Activated CD4-positive, alpha-beta T cell treated with anti-CD3 and anti-CD28 coated beads, Interleukin-2, amount 50 U/mL, for 4 hours (primary cell): ENCODE measurements at regions not wholly inside any gene's neighbourhood (a gene's known extent, or its start where the extent isn't known, plus 50 kb on each side); places are given as distances from the start of the nearest gene placed in this dataset.
"Not testable (repeated sequence)": the region's sequence is repeated elsewhere in the genome, so short reads cannot be mapped to it uniquely, and the experiment has no call there.

Source experiments
- DNase-seq, 2 experiments: peaks; one replicate each; pipeline ENCODE4 v3.0.0-alpha.2; 2020

DNA sequence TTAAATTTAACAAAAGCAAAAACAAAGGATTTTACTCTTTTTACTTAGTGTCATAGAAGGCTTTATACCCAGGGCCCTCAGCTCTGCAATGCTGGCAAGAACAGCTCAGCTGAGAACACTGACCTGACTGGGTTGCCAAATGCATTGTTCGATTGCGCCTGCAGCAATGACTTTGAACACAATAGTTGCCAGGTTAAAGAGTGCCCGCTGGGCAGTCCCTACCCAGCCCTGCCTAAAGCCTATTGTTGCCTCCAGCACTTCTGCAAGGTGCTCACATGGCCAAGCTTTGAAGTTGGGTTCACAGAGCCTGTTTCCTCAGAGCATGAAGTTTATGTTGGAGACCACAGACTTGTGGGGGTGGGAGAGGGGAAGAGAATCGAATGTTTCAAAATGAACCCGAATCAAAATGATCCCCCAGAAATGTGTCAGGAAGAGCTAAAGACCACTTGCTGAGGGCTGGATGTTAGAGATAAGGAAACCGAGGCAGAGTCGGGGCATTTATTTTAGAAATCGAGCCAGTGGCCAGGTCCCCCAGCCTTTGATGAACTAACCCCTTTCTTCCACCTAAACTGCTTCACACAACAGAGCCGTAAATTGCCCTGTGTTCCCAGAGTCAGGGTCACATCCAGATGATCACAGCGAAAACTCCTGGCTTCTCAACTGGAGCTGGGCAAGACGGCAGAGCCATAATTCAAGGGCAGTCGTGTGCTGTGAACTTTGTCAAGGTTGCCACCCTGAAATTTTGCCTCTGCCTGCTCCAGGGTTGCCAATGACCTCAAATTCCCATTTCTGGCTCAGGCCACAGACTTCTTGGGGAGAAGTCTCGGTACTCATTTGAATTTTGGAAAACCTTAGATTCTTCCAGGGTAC lies 55.0 kb downstream of the FOXA2 start:
- no peak for DNase-seq

DNA sequence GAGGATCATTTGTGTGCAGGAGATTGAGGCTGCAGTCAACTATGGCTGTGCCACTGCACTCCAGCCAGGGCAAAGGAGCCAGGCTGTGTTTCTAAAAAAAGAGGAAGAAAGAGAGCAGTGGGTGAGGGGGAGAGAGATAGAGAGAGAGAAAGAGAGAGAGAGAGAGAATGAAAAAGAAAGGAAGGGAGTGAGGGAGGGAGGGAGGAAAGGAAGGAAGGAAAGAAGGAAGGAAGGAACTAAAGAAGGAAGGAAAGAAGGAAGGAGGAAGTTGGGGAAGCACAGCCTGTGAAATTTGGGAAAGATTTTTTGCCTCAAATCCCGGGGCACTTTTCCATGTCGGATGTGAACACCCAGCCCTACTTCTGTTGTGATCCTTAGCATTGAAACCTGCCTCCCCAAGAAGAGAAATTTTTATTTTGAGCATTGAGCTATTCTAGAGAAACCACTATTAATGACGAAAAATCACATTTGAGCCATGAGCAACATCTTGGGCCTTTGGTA lies 57.8 kb downstream of the FOXA2 start:
- no peak for DNase-seq

DNA sequence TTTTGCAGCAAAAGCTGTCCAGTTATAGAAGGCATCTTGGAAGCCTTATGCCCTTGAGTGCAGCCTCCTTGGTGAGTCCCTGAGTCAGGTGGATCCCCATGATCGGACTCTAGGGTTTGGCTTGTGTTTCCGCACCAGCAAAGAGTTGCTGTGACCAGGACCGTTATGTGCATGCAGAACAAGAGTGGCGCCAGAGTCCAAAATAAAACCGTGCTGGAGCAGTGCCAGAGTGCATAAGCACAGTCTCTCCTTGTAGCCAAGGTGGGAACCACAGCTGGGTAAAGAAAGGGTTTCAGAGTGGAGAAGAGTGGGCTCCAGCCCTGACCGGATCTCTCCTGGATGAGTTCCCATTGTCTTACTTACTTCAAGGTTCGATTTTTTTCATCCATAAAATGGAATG lies 58.6 kb downstream of the FOXA2 start:
- no peak for DNase-seq

DNA sequence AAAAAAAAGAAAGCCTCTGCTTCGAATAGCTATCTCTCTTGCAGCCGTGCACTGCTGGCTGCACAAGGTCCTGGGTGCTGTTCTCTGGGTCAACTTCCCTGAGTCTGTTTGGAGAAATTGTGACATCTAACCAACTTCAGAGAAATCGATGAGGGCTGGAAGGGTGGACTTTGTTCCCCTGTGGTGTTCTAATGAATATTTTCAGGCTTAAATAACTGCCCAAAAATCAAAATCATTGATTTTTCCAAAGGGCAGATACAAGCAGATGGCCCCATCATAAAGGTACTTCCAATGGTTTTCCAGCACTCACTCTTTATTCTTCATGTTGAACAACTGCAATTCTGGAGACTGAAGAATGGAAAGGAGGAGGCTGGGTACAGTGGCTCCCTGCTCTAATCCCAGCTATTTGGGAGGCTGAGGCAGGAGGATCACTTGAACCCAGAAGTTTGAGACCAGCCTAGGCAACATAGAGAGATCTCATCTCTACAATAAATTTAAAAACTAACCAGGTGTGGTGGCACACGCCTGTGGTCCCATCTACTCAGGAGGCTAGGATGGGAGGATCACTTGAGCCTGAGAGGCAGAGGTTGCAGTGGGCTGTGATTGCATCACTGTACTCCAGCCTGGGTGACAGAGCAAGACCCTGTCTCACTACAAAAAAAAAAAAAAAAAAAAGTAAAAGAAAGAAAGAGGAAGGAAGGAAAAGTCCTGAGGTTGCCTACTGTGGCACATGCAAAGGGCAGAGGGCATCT lies 59.1 kb downstream of the FOXA2 start:
- no peak for DNase-seq

DNA sequence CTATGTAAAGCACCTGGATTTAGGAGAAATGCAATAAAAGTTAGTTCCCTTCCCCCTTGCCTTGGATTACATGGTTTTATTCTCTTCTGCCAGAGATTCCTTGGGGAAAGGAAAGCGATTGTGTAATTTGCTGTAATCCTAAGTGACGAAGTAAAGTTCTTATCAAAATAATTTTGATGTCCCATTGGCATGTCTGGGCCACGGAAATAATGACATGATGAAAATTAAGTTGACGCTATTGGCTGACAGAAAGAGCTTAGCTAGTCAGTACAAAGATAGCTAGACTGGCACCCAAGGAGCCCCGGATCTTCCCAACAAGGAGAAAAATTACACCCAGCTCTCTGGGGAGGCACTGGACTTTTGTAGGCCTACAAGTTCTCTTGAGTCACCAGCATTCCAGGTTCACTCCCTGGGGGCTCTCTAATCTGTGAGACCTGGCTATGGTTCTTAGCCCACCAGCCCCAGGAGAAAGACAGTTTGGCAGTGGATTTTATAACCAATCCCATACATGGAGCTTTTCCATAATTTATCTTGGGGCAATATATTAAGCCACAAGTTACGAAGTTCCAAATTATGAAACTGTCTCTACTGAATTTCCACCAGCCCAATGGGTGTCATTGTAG lies 59.9 kb downstream of the FOXA2 start:
- DNase-seq = no peak

DNA sequence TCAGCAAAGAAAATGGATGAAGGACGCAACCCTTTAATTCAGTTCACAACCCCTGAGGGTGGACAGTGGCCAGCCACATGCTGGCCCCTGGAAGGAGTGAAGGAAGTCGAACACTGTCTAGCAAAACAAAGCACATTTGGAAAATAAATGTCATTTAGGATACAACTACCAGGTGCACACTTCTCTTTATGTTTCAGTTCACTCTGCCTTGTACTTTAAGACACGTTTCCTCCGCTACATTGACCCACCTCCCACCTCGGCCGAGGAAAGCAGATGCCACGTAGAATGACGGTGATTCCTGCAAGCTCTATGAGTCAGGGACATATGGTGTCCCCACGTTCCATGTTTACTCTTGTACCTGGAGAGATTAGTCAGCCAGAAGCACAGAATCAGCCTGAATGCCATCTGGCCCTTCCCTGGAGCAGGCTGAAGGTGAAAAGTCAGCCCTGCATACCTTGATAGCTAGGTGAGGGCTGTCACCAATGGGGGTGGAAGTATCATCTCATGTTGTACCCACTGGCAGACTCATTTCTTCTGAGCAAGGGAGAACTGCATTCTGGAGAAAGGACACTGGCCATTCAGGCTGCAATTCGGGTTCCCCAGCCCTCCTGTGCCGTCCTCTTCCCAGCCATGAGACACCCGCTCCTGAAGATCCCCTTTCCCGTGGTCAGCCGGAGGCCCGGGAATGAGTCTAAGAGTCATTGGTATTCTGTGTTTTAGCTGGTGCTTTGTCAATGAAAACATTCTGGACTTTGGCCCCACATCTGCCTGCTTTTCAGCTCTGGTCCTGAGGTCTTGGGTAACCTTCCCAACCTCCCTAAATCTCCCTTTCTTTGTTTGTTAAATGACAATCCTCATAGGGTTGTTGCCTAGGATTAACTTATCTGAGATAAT lies 60.6 kb downstream of the FOXA2 start:
- no peak for DNase-seq

DNA sequence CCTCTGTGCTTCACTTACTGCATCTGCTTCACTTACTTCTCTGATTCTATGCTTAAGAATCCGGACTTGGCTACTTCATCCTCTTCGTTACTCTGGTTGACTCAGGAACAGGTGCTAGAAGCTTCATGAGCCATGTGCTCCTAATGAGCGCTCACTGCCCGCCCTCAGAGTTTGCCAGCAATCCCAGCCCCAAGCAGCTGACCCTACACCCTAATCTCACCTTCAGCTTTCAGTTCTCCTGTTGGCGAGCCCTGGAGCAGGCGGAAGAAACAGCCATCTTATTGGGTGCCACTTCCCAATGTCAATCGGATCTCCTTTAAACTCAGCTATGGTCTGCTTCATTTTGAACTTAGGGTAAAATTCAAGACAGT lies 61.3 kb downstream of the FOXA2 start:
- DNase-seq = no peak

DNA sequence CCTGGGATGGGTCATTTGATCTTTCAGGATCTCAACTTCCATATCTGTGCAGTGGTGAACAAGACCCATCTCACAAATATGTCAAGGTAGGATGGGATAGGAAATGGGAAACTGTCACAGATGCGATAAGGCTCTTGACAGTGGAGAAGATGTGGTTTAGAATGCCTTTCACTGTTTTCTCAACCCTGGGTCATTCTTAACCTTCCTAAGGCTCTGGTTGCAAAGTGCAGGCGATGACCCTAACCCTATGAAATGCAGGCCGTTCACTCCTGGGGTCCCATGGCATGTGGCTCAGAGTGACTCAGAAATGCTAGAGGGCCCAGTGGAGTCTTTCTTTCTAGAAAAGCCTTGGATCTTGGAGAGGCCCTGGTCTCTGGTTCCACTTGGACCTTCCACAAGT lies 61.7 kb downstream of the FOXA2 start:
- no peak for DNase-seq

DNA sequence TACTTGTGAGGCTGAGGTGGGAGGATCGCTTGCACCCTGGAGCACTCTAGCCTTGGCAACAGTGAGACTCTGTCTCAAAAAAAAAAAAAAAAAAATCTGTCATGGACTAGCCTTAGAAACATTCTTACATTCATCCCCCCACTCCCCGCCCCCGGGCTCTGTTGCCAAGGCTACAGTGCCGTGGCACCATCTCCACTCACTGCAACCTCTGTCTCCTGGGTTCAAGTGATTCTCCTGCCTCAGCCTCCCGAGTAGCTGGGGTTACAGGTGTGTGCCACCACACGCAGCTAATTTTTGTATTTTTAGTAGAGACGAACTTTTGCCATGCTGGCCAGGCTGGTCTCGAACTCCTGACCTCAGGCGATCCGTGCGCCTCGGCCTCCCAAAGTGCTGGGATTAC lies 62.4 kb downstream of the FOXA2 start:
- not testable (repeated sequence) for DNase-seq

DNA sequence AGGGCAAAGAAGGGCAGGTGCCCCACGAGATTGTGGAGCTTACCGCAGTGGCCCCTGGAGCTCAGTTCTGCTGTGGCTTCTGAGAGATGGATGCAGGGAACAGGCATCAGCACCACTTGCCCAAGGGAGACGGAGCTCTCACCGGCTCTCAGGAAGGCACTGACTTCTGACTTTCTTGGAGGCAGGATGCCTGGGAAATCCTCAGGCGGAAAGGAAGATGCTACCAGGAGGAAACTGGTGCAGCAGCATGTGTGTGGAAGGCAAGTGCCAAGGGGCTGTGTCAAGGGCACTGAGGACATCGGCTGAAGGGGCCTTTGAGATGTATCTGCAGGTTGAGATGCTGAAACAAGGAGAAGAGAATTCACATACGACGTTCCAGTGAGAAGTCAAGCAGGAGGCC lies 64.0 kb downstream of the FOXA2 start:
- no peak for DNase-seq

DNA sequence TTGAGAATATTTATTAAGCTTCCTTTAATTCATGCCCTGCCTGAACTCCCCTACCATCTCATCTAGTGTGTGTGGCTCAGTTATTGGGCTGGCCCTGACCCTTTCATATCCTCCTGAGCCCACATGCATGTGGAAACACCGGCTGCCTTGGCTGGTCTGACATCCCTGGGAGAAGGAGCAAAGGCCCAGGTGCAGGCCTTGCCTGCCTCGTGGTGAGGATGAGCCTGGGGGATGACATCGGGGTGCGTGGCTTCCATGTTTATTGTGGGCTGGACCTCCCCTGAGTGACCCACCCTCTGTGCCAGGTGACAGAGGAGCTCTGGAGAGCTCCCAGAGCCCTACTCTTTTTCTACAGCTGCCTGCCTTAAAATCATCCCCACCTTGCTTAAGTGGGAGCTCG lies 69.1 kb downstream of the FOXA2 start:
- DNase-seq = no peak

DNA sequence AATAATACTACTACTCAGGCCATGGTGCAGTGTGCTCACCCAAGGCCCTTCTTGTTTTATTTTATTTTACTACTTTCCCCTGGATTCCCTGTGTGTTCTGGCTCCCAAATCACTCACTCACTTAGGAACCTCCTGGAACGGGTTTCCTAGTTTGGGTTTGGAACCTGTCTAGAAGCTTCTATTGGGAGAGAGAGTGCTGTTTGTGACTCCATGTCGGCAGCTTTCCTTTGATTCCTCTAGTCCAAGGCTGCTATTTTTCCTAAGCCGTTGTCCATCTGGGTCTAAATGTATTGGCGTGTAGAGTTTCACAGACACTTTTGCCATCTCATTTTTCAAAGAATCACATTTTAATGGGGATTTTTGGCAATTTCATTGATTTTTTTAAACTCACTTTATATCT lies 70.8 kb downstream of the FOXA2 start:
- no peak for DNase-seq

DNA sequence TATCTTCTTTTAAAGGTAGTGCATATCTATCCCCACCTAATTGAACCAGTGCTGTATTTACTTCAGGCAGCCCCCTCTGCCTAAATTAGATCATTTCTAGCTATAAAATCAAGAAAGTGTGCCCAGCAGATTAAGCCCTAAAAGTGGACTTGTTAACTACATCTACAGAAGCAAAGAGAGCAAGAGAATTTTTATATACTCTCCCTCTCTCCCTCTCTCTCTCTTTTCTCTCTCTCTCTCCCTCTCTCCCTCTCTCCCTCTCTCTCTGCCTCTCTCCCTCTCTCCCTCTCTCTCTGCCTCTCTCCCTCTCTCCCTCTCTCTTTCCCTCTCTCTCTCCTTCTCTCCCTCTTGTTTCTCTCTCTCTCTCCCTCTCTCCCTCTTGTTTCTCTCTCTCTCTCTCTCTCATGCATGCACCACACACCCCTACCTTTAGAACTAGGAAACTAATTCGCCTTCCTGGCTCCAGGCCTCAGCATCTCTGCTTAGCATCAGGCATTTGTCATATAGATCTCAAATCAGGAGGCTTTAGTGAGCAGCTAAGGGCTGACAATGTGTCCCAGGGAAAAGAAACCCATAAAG lies 71.4 kb downstream of the FOXA2 start:
- DNase-seq = no peak

DNA sequence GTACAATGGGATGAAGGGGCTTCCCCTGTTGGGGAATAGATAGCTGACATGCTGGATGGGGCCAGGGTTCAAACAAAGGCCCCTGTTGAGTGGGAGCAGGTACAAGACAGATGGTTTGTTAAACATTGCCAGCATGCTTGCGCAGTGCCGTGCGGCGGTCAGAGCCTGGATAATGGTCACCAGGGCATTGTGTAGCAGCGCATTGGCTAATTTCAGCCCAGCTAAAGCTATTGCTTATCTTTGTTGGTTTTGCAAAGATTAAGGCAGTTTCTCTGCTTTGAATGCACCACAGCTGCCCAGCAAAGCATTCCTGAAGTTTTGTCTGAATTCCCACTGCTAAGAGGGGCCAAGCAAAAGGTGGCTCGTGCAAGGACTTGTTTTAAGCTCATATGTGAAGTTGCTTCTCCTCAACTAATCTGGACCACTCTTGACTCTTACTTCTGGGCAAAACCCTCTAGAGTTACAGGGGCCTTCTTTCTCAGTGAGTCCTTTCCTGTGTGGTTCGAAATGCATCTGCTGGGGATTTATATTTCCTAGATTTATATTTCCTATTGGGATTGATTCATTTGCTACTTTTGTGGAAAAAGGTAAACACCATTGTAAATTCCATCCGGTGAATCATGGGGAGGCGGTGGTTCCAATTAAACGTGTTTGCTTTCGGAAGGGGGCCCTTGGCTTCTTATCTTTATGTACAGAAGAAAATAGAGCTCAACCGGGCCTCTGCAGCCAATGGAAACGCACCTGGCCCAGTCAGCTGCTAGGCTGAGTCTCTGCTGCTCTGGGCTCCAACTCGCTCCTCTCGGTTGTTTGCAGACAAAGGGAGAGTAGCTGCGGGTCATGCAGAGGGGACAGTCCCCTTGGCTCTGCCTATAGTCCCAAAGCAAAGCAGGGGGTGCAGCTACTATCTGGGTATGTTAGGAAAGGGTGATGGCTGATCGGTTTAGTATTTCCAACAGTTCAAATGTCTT lies 72.1 kb downstream of the FOXA2 start:
- DNase-seq = no peak

DNA sequence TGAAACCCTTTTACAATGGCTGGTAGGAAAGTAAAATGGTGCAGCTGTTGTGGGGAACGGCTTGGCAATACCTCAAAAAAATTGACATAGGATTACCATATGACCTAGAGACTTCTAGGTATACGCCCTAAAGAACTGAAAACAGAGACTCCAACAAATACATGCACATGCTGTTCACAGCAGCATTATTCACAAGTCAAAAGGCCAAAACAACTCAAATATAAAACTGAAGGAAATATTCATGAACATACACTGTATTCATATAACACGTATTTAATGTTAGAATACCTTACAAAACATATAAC lies 74.6 kb downstream of the FOXA2 start:
- DNase-seq = no peak

DNA sequence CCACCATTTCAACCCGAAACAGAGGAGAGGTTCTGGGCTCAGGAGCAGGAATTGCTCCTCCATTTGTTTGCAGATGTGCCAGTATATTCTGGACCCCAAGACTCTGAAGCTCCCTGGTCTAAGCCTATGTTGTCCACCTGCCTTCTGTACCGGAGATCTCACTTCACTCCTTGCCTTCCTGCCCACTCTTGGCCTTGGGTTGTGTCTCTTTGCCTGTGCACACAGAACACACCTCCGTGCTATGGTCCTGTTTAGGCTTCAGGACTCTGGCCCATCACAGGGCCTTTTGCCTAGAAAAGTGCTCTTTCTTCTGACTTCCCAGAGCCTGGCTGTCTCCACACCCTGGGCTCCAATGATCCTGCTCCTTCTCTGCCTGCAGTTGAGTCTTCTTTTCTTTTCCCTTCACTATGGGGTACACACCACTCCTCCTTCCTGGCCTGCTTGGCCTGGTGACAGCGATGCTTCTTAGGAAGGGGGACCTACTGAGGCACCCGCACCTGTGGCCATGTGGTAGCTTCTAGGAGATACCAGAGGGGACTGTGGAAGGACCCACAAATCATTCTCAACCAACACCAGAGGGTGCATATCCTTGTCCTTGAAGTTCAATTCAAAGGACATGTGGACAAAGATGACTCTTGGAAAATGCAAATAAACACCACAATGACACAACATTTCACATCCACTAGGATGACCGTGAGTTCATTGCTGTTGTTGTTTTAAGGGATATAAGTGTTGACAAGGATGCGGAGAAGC lies 75.1 kb downstream of the FOXA2 start:
- DNase-seq = no peak

DNA sequence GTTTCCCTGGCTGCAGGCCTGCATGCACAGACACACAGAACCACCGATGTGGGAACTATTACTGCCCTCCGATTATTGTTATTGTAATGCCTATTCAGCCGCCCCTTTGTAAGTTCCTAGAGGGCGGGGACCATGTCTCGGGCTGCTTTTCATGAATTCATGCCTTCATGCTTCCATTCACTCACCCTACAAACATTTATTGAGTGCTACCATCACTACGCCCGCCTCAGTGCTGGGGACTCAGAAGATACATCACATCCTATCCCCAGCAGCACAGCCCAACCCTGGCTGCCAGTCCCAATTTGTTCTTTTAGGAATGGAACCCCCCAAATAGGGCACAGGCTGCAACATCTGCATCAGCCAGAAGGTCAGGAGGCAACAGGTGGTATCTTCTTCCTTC lies 75.9 kb downstream of the FOXA2 start:
- no peak for DNase-seq

DNA sequence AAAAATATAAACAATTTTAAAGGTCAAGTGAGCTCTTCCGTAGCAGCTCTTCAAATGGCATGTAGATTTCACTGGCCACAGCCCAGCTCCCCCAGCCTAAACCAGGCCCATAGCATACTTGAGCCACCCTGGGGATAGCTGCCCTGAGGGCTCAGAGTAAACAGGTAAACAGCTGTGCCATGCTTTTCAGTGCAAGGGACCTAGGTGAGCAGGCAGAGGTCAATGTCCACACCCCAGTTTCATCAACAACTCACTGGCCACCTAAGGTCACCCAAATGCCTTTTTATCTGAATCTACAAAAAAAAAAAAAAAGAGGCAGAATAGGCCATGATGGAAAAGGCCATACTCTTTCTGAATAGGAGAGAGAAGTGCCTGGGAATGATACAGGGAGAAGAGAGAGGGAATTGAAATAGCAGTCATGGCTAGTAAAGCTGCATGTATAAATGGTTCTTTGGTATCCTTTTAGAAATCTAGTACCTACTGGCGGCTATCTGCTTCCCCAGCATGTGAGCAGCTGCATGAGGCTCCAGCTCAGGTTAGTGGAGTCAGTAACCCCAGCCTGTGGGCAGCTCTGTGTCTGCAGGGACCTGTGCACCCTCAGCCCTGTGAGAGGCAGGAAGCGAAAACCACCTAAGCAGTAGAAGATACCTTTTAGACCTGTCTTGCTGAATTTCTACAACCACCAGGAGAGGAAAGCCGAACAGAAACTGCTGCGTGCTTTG lies 77.0 kb downstream of the FOXA2 start:
- no peak for DNase-seq

DNA sequence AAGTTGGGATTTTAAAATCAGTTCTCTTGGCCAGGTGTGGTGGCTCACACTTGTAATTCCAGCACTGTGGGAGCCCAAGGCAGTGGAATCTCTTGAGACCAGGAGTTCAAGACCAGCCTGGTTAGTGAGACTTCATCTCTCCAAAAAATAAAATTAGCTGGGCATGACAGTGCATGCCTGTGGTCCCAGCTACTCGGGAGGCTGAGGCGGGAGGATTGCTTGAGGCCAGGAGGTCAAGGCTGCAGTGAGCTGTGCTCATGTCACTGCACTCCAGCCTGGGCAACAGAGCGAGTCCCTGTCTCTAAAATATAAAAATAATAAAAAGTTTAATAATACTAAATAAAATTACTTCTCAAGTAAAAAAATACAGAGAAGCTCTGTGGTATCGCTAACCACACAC lies 77.5 kb downstream of the FOXA2 start:
- no peak for DNase-seq

DNA sequence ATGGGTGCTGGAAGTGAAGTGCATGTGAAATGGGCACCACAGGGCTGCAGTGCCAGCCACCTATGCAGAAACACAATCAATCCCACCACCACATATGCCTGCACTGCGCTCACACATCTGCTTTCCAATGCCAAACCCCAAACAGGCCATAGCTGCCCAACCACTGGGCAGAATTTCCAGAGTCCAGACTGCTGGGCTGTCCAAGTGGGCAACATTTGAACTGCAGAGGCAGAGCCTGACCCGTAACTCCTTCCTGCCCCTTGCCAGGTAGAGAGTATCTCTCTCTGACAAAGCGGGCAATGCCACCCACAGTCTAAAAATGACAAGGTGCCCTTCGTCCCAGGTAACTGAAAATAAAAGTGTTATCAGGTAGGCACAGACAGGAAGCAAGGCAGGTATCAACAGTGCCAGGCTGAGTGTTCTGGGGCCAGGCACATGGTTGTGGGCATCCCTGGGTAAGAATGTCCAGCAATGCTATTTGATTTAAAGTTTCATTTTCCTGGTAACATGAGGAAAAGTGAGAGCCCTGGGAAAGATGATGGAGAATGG lies 79.5 kb downstream of the FOXA2 start:
- DNase-seq = no peak
